ENCODE measurements at regions not wholly inside any gene's neighbourhood (a gene's known extent, or its start where the extent isn't known, plus 50 kb on each side); places are given as distances from the start of the nearest gene placed in this dataset.

- TF ChIP-seq POLR2A (IDR thresholded peaks at IDR 0.05; ENCODE audit: low read length) (no peak), GATA1 (IDR thresholded peaks at IDR 0.05; ENCODE audit: low read depth, low read length) (no peak)
These were observed 711.8 kb upstream of the CHD1 start for GRCh38 chr5:99640646-99641045.

Data from erythroblast (primary cell).